Suprapubic skin (tissue), 4 donors: ENCODE measurements at regions not wholly inside any gene's neighbourhood (a gene's known extent, or its start where the extent isn't known, plus 50 kb on each side); places are given as distances from the start of the nearest gene placed in this dataset.

Source experiments
- CTCF ChIP-seq, 2 donors: fragments of 200-600 bp in 1 of 2; fragments of 450-650 bp in 1 of 2; sonication (generic) in 1 of 2; IDR thresholded peaks; one replicate each; pipeline ENCODE4 v1.5.1; 2016 to 2019; ENCODE audit warnings: antibody characterized with exemption in 2 of 2, mild to moderate bottlenecking in 1 of 2, moderate library complexity in 1 of 2
- EP300 ChIP-seq: sonication (generic); formaldehyde crosslinking; IDR thresholded peaks from one replicate; pipeline ENCODE4 v1.6.1; 2017; ENCODE audit warnings: antibody characterized with exemption
- POLR2A ChIP-seq, 2 donors: fragments of 450-650 bp; IDR thresholded peaks; one replicate each; pipeline ENCODE4 v1.6.1; 2017; ENCODE audit warnings: antibody characterized with exemption in 2 of 2, mild to moderate bottlenecking in 2 of 2, moderate library complexity in 2 of 2
- POLR2AphosphoS5 ChIP-seq, 3 donors: sonication (generic); formaldehyde crosslinking; IDR thresholded peaks; one replicate each; pipeline ENCODE4 v1.6.1; 2017; ENCODE audit warnings: antibody characterized with exemption in 3 of 3

DNA sequence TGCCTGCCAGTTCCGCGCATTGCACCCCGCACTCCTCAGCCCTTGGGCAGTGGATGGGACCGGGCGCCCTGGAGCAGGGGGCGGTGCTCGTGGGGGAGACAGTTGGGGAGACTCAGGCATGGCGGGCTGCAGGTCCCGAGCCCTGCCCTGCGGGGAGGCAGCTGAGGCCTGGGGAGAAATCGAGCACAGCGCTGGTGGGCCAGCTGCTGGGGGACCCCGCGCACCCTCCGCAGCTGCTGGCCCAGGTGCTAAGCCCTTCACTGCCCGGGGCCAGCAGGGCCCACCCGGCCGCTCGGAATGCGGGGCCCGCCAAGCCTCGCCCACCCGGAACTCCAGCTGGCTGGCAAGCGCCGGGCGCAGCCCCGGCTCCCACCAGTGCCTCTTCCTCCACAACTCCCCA lies 488.8 kb upstream of the CHST9 start:
- no peak for TF ChIP-seq CTCF (IDR thresholded peaks at IDR 0.05)
- no peak for TF ChIP-seq POLR2A (IDR thresholded peaks at IDR 0.05)
- no peak for TF ChIP-seq EP300
- no peak for TF ChIP-seq POLR2AphosphoS5 (IDR thresholded peaks at IDR 0.05)
